ENCODE measurements at regions not wholly inside any gene's neighbourhood (a gene's known extent, or its start where the extent isn't known, plus 50 kb on each side); places are given as distances from the start of the nearest gene placed in this dataset.

DNA sequence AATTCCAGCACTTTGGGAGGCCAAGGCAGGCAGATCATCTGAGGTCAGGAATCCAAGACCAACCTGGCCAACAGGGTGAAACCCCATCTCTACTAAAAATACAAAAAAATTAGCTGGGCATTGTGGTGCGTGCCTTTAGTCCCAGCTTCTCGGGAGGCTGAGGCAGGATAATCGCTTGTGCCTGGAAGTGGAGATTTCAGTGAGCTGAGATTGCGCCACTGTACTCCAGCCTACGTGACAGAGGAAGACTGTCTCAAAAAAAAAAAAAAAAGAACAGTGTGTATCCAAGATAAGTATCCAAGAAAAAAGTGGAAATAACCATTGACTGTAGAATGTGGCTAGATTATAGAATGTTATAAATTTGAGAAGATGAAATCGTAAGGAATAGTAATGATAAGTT is 142.1 kb downstream of the FAM124B start:
- TF ChIP-seq, protein P1, sequence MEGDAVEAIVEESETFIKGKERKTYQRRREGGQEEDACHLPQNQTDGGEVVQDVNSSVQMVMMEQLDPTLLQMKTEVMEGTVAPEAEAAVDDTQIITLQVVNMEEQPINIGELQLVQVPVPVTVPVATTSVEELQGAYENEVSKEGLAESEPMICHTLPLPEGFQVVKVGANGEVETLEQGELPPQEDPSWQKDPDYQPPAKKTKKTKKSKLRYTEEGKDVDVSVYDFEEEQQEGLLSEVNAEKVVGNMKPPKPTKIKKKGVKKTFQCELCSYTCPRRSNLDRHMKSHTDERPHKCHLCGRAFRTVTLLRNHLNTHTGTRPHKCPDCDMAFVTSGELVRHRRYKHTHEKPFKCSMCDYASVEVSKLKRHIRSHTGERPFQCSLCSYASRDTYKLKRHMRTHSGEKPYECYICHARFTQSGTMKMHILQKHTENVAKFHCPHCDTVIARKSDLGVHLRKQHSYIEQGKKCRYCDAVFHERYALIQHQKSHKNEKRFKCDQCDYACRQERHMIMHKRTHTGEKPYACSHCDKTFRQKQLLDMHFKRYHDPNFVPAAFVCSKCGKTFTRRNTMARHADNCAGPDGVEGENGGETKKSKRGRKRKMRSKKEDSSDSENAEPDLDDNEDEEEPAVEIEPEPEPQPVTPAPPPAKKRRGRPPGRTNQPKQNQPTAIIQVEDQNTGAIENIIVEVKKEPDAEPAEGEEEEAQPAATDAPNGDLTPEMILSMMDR (IDR thresholded peaks at IDR 0.05; ENCODE audit: low read length) = no peak
- TF ChIP-seq EZH2 (IDR thresholded peaks at IDR 0.05; ENCODE audit: borderline replicate concordance, low read length) = no peak

All from OCI-LY1 (cell line).